Fibroblast of skin of right quadriceps (primary cell): ENCODE measurements at regions not wholly inside any gene's neighbourhood (a gene's known extent, or its start where the extent isn't known, plus 50 kb on each side); places are given as distances from the start of the nearest gene placed in this dataset.
"Not testable (repeated sequence)": the region's sequence is repeated elsewhere in the genome, so short reads cannot be mapped to it uniquely, and the experiment has no call there.

Source experiments
- DNase-seq: peaks from one replicate; pipeline ENCODE4 v3.0.0-alpha.2; 2013

DNA sequence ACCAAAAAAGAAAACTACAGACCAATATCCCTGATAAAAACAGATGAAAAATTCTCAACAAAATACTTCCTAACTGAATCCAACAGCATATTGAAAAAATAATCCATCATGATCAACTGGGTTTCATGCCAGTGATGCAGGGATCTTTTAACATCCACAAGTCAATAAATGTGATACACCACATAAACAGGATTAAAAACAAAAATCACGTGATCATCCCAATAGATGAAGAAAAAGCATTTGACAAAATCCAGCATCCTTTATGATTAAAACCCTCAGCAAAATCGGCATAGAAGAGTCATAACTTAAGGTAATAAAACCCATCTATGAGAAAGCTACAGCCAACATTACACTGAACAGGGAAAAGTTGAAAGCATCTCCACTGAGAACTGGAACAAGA is 107.5 kb downstream of the DCLK3 start:
- DNase-seq, result no peak

DNA sequence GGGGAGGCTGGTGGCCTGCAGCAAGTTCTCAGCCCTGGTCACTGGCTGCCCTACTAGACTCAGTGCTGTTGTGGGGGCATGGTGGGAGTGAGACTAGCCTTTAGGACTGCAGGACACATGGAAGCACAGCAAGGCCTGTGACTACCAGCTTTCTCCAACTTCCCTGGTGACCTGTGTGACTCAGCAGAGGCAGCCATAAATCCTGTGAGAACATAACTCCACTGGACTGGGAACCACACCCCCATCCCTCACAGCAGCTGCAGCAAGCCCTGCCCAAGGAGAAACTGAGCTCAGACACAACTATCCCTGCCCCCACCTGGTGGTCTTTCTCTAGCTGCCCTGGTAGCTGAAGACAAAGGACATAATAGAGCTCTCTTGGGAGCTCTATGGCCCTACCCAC is 111.3 kb downstream of the DCLK3 start:
- DNase-seq, result peak; percentile 62

GRCh38 chr3:36652104-36652503 is 112.2 kb downstream of the DCLK3 start:
- no peak for DNase-seq

GRCh38 chr3:36650271-36650671 is 114.1 kb downstream of the DCLK3 start:
- peak; percentile 72 for DNase-seq

DNA sequence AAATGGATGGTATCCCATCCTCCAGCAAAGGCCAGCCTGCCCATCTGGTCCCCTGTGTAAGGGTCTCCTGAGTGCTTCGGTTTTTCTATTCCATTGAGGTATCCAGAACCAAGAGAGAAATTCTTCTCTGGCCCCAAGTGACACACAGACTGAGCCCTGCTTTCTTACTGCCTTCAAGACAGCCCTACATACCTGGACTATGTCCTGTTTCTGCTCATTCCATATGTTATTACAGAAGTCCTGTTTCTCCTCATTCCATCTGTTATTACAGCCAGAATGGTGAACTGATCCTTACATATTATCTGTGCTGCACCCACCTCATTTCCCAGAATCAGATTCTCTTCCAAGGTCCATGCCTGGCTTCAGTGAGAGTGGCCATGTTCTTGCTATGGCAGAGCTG is 115.2 kb downstream of the DCLK3 start:
- DNase-seq, result no peak

GRCh38 chr3:36648241-36649034 is 115.9 kb downstream of the DCLK3 start:
- DNase-seq, result peak; percentile 99

DNA sequence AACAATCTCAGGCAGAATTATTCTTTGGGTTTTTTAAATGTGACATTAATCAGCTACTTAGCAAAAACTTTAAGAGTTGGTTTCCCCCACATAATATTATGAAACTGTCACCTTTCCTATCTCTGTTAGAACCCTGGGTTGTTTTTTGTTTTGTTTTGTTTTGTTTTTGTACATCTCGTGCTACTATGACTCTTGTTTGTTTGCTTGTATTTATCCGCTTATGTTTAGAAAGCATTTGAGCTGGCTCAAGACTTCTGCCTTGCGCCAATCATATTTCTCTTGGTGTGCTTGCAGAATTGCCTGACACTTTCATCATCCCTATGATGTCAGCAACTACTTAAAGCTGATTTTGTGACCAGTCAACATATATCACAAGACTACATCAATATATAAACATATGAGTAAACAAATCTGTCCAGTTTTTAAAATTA is 116.9 kb downstream of the DCLK3 start:
- DNase-seq, result peak; percentile 58

- DNase-seq, result no peak
These were observed 121.2 kb downstream of the DCLK3 start for GRCh38 chr3:36643192-36643591.

DNA sequence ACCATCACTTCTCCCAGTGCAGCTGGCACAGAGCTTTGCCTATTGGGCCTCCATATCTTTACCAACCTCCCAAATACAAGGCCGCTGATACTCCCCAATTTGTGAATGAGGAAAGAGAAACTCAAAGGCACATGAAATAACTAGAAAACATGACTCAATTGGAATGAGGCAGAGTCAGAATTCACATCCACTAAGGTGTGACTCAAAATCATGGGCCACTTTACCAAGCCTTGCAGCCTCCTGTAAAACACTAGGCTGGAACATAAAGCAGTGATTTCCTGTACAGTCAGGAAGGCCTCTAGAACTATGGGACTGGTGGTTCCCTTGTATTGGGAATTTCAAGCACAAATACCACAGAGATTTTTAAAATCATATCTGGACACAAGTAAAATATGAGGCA is 128.6 kb downstream of the DCLK3 start:
- peak; percentile 8 for DNase-seq

DNA sequence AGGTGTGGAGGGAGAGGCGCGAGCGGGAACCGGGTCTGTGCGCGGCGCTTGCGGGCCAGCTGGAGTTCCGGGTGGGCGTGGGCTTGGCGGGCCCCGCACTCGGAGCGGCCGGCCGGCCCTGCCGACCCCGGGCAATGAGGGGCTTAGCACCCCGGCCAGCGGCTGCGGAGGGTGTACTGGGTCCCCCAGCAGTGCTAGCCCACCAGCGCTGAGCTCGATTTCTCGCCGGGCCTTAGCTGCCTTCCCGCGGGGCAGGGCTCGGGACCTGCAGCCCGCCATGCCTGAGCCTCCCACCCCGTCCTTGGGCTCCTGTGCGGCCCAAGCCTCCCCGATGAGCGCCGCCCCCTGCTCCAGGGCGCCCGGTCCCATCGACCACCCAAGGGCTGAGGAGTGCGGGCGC is 130.5 kb downstream of the DCLK3 start:
- not testable (repeated sequence) for DNase-seq

GRCh38 chr3:36633060-36633459 is 131.3 kb downstream of the DCLK3 start:
- DNase-seq, result no peak

GRCh38 chr3:36631549-36631948 is 132.8 kb downstream of the DCLK3 start:
- DNase-seq, result no peak

DNA sequence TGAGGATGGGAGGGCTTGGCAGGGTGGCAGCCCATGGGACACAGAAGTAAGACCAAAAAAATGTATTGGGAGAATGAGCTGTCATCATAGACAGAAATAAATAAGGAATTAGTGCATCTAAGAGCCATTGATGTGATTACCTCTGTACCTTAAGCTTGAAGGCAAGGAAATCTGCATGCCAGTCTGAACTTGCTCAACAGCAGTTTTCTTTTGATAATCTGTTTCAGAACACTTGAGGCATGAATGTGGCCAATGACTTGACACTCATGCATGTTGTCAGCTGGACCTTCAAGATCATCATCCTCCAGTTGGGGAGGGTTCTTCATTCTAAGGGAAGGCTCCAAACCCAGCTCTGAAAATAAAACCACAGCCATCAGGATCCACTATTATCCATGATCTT is 148.5 kb downstream of the DCLK3 start:
- DNase-seq, result no peak

DNA sequence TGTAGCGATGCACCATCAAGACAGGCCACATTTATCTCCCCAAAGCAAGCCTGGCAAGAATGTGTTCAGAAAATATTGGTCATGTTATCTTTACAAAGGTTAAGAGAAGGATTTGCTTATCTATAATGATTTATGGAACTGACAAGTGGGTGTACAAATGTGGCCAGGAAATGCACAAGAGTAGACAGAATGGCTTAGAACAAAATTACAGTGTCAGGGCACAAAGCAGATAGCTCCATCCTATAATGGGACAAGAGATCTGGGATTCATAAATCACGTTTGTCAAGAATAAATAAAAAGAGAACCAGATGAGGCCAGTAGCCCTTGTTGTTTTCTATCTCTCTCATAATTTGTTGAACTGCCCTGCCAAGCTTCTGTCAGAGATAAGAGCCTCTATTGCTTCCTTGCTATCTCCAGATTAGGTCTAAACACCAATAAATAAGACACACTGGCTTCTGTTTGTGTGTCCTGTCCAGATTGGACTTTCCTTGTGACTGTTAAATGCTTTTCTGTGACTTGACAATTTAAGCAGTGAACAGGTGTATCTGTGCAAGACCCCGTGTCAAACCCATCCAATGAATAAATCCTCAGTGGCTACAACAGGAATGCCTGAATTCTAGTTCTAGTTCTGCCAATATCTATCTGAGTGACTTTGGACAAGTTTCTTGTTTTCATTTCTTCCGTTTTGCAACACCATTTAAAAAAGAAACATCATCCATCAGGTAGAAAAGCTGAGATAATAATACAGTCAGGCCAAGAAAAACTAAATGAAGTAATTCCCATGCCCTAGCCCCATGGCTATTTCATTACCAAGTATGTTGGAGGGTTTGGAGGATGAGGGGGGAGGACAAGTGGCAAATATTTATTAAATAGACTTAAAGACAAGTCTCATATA is 157.2 kb downstream of the DCLK3 start:
- DNase-seq, result no peak

- DNase-seq, result no peak
These were observed 160.9 kb downstream of the DCLK3 start for GRCh38 chr3:36603423-36603822.

DNA sequence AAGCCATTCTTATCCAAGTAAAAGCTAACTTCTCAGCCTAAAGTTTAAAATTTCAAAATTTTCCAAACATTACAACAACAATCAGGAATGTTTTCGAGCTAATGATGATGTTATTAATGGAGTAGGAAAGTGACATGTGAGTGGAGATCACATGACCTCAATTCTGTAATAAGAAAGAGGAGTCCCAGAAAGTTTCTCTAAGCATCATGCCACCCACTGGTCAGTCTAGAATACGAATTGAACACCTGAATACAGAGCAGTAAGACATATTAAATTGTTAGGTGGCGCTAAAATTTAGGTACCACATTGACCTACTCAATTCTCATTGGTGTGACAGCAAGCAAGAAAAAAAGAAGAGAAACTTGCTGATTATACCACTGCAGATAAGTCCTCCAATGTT is 163.9 kb downstream of the DCLK3 start:
- no peak for DNase-seq
